WTC11 (cell line): ENCODE measurements at regions not wholly inside any gene's neighbourhood (a gene's known extent, or its start where the extent isn't known, plus 50 kb on each side); places are given as distances from the start of the nearest gene placed in this dataset.

Experiments
- ATF1 ChIP-seq: sonication (generic); formaldehyde crosslinking; IDR thresholded peaks from 2 replicates; pipeline ENCODE4 v1.8.1; 2023; ENCODE audit warnings: mild to moderate bottlenecking, moderate library complexity, missing genetic modification reagents
- ATF2 ChIP-seq: sonication (generic); formaldehyde crosslinking; IDR thresholded peaks from 2 replicates; pipeline ENCODE4 v1.8.1; 2022; ENCODE audit warnings: low read depth, missing genetic modification reagents, borderline replicate concordance
- CTCF ChIP-seq: fragments of 200-600 bp; IDR thresholded peaks from 2 replicates; pipeline ENCODE4 v1.8.0; 2022; ENCODE audit warnings: antibody characterized with exemption
- E2F5 ChIP-seq: sonication (generic); formaldehyde crosslinking; IDR thresholded peaks from 2 replicates; pipeline ENCODE4 v1.8.1; 2022; ENCODE audit warnings: mild to moderate bottlenecking, moderate library complexity, missing genetic modification reagents
- FOXP4 ChIP-seq: sonication (generic); formaldehyde crosslinking; IDR thresholded peaks from 2 replicates; pipeline ENCODE4 v1.8.0; 2022; ENCODE audit warnings: mild to moderate bottlenecking, missing genetic modification reagents
- MAX ChIP-seq: sonication (generic); formaldehyde crosslinking; IDR thresholded peaks from 2 replicates; pipeline ENCODE4 v1.8.0; 2022; ENCODE audit warnings: mild to moderate bottlenecking, missing genetic modification reagents
- MLX ChIP-seq: sonication (generic); formaldehyde crosslinking; IDR thresholded peaks from 2 replicates; pipeline ENCODE4 v1.8.1; 2023; ENCODE audit warnings: mild to moderate bottlenecking, missing genetic modification reagents, moderate library complexity
- NFE2L1 ChIP-seq: sonication (generic); formaldehyde crosslinking; IDR thresholded peaks from 2 replicates; pipeline ENCODE4 v1.8.1; 2023; ENCODE audit warnings: missing genetic modification reagents
- SMAD4 ChIP-seq: sonication (generic); formaldehyde crosslinking; IDR thresholded peaks from 2 replicates; pipeline ENCODE4 v1.8.0; 2022; ENCODE audit warnings: mild to moderate bottlenecking, missing genetic modification reagents
- USF2 ChIP-seq: sonication (generic); formaldehyde crosslinking; IDR thresholded peaks from 2 replicates; pipeline ENCODE4 v1.8.1; 2023; ENCODE audit warnings: mild to moderate bottlenecking, missing genetic modification reagents, moderate library complexity
- ZNF219 ChIP-seq: sonication (generic); formaldehyde crosslinking; IDR thresholded peaks from 2 replicates; pipeline ENCODE4 v1.8.0; 2023; ENCODE audit warnings: missing genetic modification reagents, mild to moderate bottlenecking, borderline replicate concordance
- ZNF671 ChIP-seq: fragments of 250-450 bp; sonication (Bioruptor Pico); IDR thresholded peaks from 2 replicates; pipeline ENCODE4 v1.8.0; 2021; ENCODE audit warnings: mild to moderate bottlenecking

GRCh38 chr5:139738193-139739149, 57.1 kb upstream of the PSD2 start:
- TF ChIP-seq ZNF671: no peak
- TF ChIP-seq NFE2L1 (CRISPR knock-in tag): no peak
- TF ChIP-seq CTCF: no peak
- no peak for TF ChIP-seq ATF1 (CRISPR knock-in tag)
- TF ChIP-seq FOXP4 (CRISPR knock-in tag): no peak
- no peak for TF ChIP-seq E2F5 (CRISPR knock-in tag)
- TF ChIP-seq MAX: no peak
- no peak for TF ChIP-seq ATF2 (CRISPR knock-in tag)
- TF ChIP-seq ZNF219 (CRISPR knock-in tag): no peak
- TF ChIP-seq SMAD4 (CRISPR knock-in tag): no peak
- TF ChIP-seq USF2 (CRISPR knock-in tag): no peak
- no peak for TF ChIP-seq MLX (CRISPR knock-in tag)
